T-cell (primary cell): ENCODE measurements at regions not wholly inside any gene's neighbourhood (a gene's known extent, or its start where the extent isn't known, plus 50 kb on each side); places are given as distances from the start of the nearest gene placed in this dataset.
"Not testable (repeated sequence)": the region's sequence is repeated elsewhere in the genome, so short reads cannot be mapped to it uniquely, and the experiment has no call there.

Source experiments
- ATAC-seq, 4 experiments: fragments of 200-7000 bp in 3 of 4; fragments of 150-1000 bp in 1 of 4; cut with Tn5 transposase; replicated peaks in 1 of 4; 1 replicate in 3 of 4; 2 replicates in 1 of 4; pipeline ENCODE4 v1.10.0; 2021; ENCODE audit warnings: moderate library complexity in 3 of 4, mild to moderate bottlenecking in 2 of 4, moderate number of reproducible peaks in 1 of 4
- CTCF ChIA-PET, 2 donors: fragments of 300-600 bp; sonication (Branson Sonifier 250); formaldehyde crosslinking; loops; one replicate each; lab custom pipeline; 2022; ENCODE audit warnings: antibody characterized with exemption in 2 of 2; lab: Charles Lee
- POLR2A ChIA-PET, 2 donors: fragments of 300-600 bp; sonication (Branson Sonifier 250); formaldehyde crosslinking; loops; one replicate each; lab custom pipeline; 2022; ENCODE audit warnings: antibody characterized with exemption in 2 of 2; lab: Charles Lee
- DNase-seq, 35 experiments: peaks; one replicate each; pipeline versions ENCODE4 v3.0.0 to v3.0.0-alpha.2; 2013 to 2023
- H3K27ac ChIP-seq: one replicate; pipeline ENCODE4 v1.5.1; 2013; ENCODE audit warnings: low read length
- H3K27me3 ChIP-seq, 2 experiments: replicated peaks in 1 of 2; 1 replicate in 1 of 2; 2 replicates in 1 of 2; pipeline versions ENCODE4 v1.6.1 to v1.7.0; 2013; ENCODE audit warnings: low read length in 1 of 2, mixed read lengths in 1 of 2; ENCODE audit not compliant: control insufficient read depth in 2 of 2, insufficient read depth in 2 of 2; ENCODE audit errors: extremely low read depth in 1 of 2
- H3K36me3 ChIP-seq, 2 donors: 1 replicate in 1 of 2; 2 replicates in 1 of 2; pipeline versions ENCODE4 v1.6.1 to v1.7.0; 2013; ENCODE audit warnings: low read length in 1 of 2; ENCODE audit not compliant: control insufficient read depth in 2 of 2, insufficient read depth in 1 of 2; ENCODE audit errors: extremely low read depth in 1 of 2
- H3K4me1 ChIP-seq, 2 experiments: 1 replicate in 1 of 2; 2 replicates in 1 of 2; pipeline versions ENCODE4 v1.6.1 to v1.7.0; 2013; ENCODE audit warnings: low read length in 2 of 2, mixed read lengths in 1 of 2; ENCODE audit not compliant: insufficient read depth in 2 of 2, control insufficient read depth in 1 of 2; ENCODE audit errors: extremely low read depth in 1 of 2
- H3K4me3 ChIP-seq, 2 donors: 1 replicate in 1 of 2; 2 replicates in 1 of 2; pipeline versions ENCODE4 v1.5.1 to v1.7.0; 2013; ENCODE audit warnings: mild to moderate bottlenecking in 2 of 2, low read length in 1 of 2, moderate library complexity in 1 of 2; ENCODE audit not compliant: control insufficient read depth in 1 of 2; ENCODE audit errors: extremely low read depth in 1 of 2
- H3K9me3 ChIP-seq: 2 replicates; pipeline ENCODE4 v1.7.0; 2013
- H3K27ac Mint-ChIP-seq, 2 donors: one replicate each; pipeline ENCODE4 v1.8.0; 2020 to 2021; ENCODE audit warnings: mild to moderate bottlenecking in 2 of 2, mixed read lengths in 2 of 2
- H3K27me3 Mint-ChIP-seq, 2 donors: one replicate each; pipeline ENCODE4 v1.8.0; 2021 to 2022; ENCODE audit warnings: mixed read lengths in 2 of 2
- H3K36me3 Mint-ChIP-seq: one replicate; pipeline ENCODE4 v1.8.0; 2021; ENCODE audit warnings: mixed read lengths
- H3K4me1 Mint-ChIP-seq, 3 donors: one replicate each; pipeline ENCODE4 v1.8.0; 2020 to 2022; ENCODE audit warnings: mixed read lengths in 3 of 3, mild to moderate bottlenecking in 1 of 3
- H3K4me3 Mint-ChIP-seq, 3 donors: one replicate each; pipeline ENCODE4 v1.8.0; 2020 to 2022; ENCODE audit warnings: mild to moderate bottlenecking in 3 of 3, mixed read lengths in 3 of 3, moderate library complexity in 3 of 3
- H3K9me3 Mint-ChIP-seq, 3 donors: one replicate each; pipeline ENCODE4 v1.8.0; 2020 to 2022; ENCODE audit warnings: mixed read lengths in 3 of 3
- WGBS: methylation state at CpG from one replicate; pipeline ENCODE4 v1.1.5; 2013; ENCODE audit warnings: missing lambda C conversion rate; ENCODE audit not compliant: insufficient coverage; 5-methylcytosine and 5-hydroxymethylcytosine counted together

DNA sequence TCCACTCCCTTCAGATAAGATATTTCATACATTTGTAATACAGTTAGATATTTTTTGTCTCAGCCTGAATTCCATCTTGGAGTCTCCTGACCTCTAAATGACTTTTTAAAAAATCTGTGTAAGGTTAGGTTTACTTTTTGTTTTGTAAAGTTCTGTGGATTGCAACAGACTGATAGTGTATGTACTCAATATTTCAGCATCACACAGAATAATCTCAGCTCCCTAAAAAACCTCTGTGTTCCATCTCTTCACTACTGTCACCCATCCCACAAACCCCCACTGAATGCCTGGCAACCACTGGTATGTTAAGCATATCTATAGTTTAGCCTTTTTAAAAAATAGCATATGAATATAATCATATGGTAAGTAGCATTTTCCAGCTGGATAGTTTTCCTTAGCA lies 951.1 kb upstream of the ADAMTS5 start:
- H3K27me3 Mint-ChIP-seq, H3K36me3 Mint-ChIP-seq, H3K27ac Mint-ChIP-seq, H3K4me3 Mint-ChIP-seq, H3K27me3 ChIP-seq, H3K4me1 ChIP-seq, H3K27ac ChIP-seq, DNase-seq, POLR2A ChIA-PET, H3K36me3 ChIP-seq, ATAC-seq, H3K4me3 ChIP-seq, H3K9me3 ChIP-seq, CTCF ChIA-PET, H3K4me1 Mint-ChIP-seq: not testable (repeated sequence)
- peaks cover 0 to 17% (median 10%) of the 10 kb centered on the region in 3 donors for H3K9me3 Mint-ChIP-seq

DNA sequence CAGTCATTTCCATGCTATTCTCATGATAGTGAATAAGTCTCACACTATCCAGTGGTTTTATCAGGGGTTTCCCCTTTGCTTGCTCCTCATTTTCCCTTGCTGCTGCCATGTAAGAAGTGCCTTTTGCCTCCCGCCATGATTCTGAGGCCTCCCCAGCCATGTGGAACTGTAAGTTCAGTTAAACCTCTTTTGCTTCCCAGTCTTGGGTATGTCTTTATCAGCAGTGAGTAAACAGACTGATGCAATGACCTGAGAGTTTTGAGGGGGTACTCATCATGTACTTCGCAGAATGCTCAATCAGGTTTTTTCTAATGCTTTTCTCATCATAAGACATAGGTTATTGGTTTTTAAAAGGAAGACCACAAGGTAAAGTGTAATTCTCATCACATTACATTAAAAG lies 949.4 kb upstream of the ADAMTS5 start:
- H3K36me3 Mint-ChIP-seq, POLR2A ChIA-PET, H3K27me3 Mint-ChIP-seq, H3K27ac ChIP-seq, H3K4me3 ChIP-seq, H3K4me3 Mint-ChIP-seq, H3K9me3 ChIP-seq, DNase-seq, CTCF ChIA-PET, H3K27me3 ChIP-seq, ATAC-seq, H3K36me3 ChIP-seq, H3K27ac Mint-ChIP-seq, H3K4me1 ChIP-seq, H3K4me1 Mint-ChIP-seq: not testable (repeated sequence)
- peaks cover 0 to 17% (median 4%) of the 10 kb centered on the region in 3 donors for H3K9me3 Mint-ChIP-seq
- no CpG with 5 or more reads among the region's 2 CpGs for WGBS

DNA sequence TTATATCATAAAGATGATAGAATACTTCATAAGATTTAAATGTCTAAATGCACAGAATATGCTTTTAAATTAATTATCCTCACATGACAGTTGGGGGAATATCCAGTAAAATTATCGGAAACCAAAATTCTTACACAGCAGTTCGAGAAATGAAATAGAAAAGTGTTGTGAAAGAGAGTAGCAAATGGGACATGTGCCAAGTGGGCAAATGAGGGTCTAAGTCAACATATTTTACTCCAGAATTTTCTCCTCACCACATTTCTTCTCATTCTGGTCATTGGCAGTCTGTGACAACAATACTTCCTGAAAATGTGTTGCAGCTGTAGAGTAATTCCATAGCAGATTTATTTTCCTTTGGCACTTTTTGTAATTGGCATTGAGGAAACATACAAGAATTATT lies 945.2 kb upstream of the ADAMTS5 start:
- H3K4me1 Mint-ChIP-seq, CTCF ChIA-PET, H3K27ac Mint-ChIP-seq, H3K36me3 Mint-ChIP-seq, H3K4me1 ChIP-seq, ATAC-seq, H3K4me3 ChIP-seq, POLR2A ChIA-PET, H3K27ac ChIP-seq, H3K4me3 Mint-ChIP-seq, H3K27me3 ChIP-seq, DNase-seq, H3K9me3 ChIP-seq, H3K27me3 Mint-ChIP-seq, H3K36me3 ChIP-seq: not testable (repeated sequence)
- H3K9me3 Mint-ChIP-seq = peaks cover 0 to 11% (median 3%) of the 10 kb centered on the region in 3 donors
- WGBS = no CpG with 5 or more reads among the region's 2 CpGs

DNA sequence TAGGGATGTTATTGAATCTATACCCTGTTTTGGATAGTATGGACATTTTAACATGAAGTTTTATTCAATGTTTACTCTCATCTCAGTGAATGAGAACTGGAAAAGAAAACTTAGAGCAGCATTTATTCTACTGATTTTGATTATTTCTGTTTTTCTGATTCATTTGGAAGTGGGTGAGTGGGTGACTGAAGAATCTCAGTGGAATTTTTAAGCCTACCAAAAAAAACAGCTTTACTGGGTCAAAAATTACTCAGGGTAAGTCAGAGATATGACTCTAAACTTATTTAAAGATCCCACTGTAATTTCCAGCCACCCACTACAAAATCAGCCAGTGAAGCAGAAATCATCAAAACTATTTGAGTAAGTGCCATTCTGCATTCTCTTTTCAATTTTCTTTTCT lies 942.6 kb upstream of the ADAMTS5 start:
- ATAC-seq, POLR2A ChIA-PET, H3K4me3 ChIP-seq, H3K27me3 Mint-ChIP-seq, H3K36me3 Mint-ChIP-seq, H3K27me3 ChIP-seq, H3K9me3 Mint-ChIP-seq, H3K27ac ChIP-seq, H3K4me1 ChIP-seq, DNase-seq, H3K27ac Mint-ChIP-seq, H3K4me3 Mint-ChIP-seq, H3K9me3 ChIP-seq, CTCF ChIA-PET, H3K36me3 ChIP-seq, H3K4me1 Mint-ChIP-seq: not testable (repeated sequence)

DNA sequence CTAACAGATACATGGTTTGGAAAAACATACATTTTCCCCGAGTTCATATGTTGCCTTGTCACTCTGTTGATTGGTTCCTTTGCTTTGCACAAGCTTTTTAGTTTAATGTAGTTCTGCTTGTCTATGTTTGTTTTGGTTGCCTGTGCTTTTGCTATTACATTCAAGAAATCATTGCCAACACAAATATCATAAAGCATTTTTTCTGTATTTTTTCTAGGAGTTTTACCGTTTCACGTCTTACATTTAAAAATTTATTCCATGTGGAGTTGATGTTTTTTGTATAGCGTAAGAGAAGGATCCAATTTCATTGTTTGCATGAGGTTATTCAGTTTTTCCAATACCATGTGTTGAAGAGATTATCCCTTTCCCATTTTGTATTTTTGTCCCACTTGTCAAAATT lies 941.9 kb upstream of the ADAMTS5 start:
- H3K4me3 Mint-ChIP-seq, H3K36me3 Mint-ChIP-seq, H3K9me3 Mint-ChIP-seq, H3K4me1 Mint-ChIP-seq, H3K27me3 Mint-ChIP-seq, H3K9me3 ChIP-seq, H3K4me1 ChIP-seq, DNase-seq, H3K27ac Mint-ChIP-seq, ATAC-seq, H3K36me3 ChIP-seq, H3K27me3 ChIP-seq, H3K27ac ChIP-seq, POLR2A ChIA-PET, CTCF ChIA-PET, H3K4me3 ChIP-seq: not testable (repeated sequence)
- no CpG with 5 or more reads among the region's 4 CpGs for WGBS

DNA sequence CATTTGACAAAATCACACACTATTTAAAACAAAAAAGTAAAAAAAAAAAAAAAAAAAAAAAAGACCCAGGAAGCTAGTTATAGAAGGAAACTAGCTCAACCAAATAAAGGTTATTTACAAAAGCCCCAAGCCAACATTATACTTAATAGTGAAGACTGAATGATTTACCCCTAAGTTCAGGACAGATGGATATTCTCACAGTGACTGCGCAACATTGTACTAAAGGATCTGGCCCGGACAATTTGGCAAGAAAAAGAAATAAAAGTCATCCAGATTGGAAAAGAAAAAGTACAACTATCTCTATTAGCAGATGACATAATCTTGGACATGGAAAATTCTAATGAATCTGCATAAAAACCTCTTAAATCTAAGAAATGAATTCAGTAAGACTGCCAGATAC lies 936.0 kb upstream of the ADAMTS5 start:
- H3K9me3 Mint-ChIP-seq, H3K4me1 ChIP-seq, H3K27me3 ChIP-seq, POLR2A ChIA-PET, H3K27me3 Mint-ChIP-seq, H3K36me3 Mint-ChIP-seq, H3K4me3 ChIP-seq, DNase-seq, H3K27ac Mint-ChIP-seq, CTCF ChIA-PET, H3K27ac ChIP-seq, ATAC-seq, H3K9me3 ChIP-seq, H3K4me3 Mint-ChIP-seq, H3K36me3 ChIP-seq, H3K4me1 Mint-ChIP-seq: not testable (repeated sequence)
- no CpG with 5 or more reads among the region's 2 CpGs for WGBS

DNA sequence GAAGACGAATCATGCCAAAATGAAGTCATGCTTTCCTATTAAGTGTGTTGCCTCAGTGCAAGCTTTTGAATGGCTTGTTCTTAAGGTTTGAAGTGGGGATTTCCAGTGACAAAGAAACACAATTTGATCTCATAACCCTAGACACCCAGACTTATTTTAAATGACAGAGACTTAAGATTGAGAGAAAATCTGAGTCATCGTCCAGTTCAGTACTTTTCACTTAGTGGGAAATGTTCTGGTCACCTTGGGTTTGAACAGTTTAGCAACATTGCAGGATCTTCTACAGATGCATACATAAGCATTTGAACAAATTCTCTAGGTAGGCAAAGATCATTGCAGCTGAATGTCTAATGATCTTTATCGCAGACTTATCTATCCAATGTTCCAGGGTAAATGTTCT lies 926.7 kb upstream of the ADAMTS5 start:
- H3K4me3 Mint-ChIP-seq, POLR2A ChIA-PET, H3K27me3 ChIP-seq, H3K36me3 ChIP-seq, H3K4me1 ChIP-seq, H3K9me3 ChIP-seq, DNase-seq, H3K4me3 ChIP-seq, ATAC-seq, H3K27ac Mint-ChIP-seq, H3K9me3 Mint-ChIP-seq, H3K36me3 Mint-ChIP-seq, H3K4me1 Mint-ChIP-seq, CTCF ChIA-PET, H3K27ac ChIP-seq, H3K27me3 Mint-ChIP-seq: not testable (repeated sequence)
- WGBS = no CpG with 5 or more reads among the region's 3 CpGs
